Esophagus (tissue), 2 donors: ENCODE measurements at regions not wholly inside any gene's neighbourhood (a gene's known extent, or its start where the extent isn't known, plus 50 kb on each side); places are given as distances from the start of the nearest gene placed in this dataset.
"Not testable (repeated sequence)": the region's sequence is repeated elsewhere in the genome, so short reads cannot be mapped to it uniquely, and the experiment has no call there.

Experiments used
- H3K27ac ChIP-seq, 2 donors: one replicate each; pipeline ENCODE4 v1.5.1; 2013; ENCODE audit warnings: low read depth in 2 of 2, mild to moderate bottlenecking in 2 of 2, inconsistent platforms in 1 of 2, low read length in 1 of 2, moderate library complexity in 1 of 2
- H3K27me3 ChIP-seq, 2 donors: one replicate each; pipeline ENCODE4 v1.6.1; 2013; ENCODE audit warnings: low read length in 2 of 2, control low read depth in 1 of 2, mild to moderate bottlenecking in 1 of 2; ENCODE audit not compliant: insufficient read depth in 2 of 2, control insufficient read depth in 1 of 2
- H3K36me3 ChIP-seq, 2 donors: one replicate each; pipeline ENCODE4 v1.6.1; 2013; ENCODE audit warnings: low read length in 1 of 2; ENCODE audit not compliant: control insufficient read depth in 2 of 2, insufficient read depth in 2 of 2
- H3K4me1 ChIP-seq, 2 donors: one replicate each; pipeline ENCODE4 v1.6.1; 2013; ENCODE audit warnings: low read length in 1 of 2; ENCODE audit not compliant: control insufficient read depth in 2 of 2, insufficient read depth in 2 of 2
- H3K4me3 ChIP-seq, 2 donors: one replicate each; pipeline ENCODE4 v1.5.1; 2013; ENCODE audit warnings: low read length in 2 of 2, mild to moderate bottlenecking in 2 of 2, low read depth in 1 of 2, moderate library complexity in 1 of 2
- H3K9me3 ChIP-seq, 2 donors: one replicate each; pipeline ENCODE4 v1.6.1; 2013; ENCODE audit warnings: mild to moderate bottlenecking in 2 of 2, low read depth in 1 of 2, low read length in 1 of 2, moderate library complexity in 1 of 2; ENCODE audit not compliant: control insufficient read depth in 2 of 2, insufficient read depth in 1 of 2
- WGBS, 2 donors: extraction: QIAGEN DNeasy Blood & Tissue Kit; methylation state at CpG; one replicate each; pipeline ENCODE4 v1.1.7; 2013; 5-methylcytosine and 5-hydroxymethylcytosine counted together
- donor health status: healthy with polysubstance abuse.
- donor health status: Bipolar disorder and iron deficiency.

DNA sequence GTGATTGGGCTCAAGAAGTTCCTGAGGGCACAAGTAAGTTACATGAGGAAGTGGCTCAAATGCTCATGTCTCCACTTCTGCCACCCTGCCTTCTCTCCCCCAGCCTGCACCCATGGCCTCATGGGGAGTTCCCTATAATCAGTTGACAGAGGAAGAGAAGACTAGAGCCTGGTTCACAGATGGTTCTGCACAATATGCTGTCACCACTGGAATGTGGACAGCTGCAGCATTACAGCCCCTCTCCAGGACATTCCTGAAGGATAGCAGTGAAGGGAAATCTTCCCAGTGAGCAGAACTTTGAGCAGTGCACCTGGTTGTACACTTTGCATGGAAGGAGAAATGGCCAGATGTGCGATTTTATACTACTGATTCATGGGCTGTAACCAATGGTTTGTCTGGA lies 352.3 kb downstream of the C12orf75 start:
- not testable (repeated sequence) for H3K4me1 ChIP-seq, H3K27me3 ChIP-seq, H3K4me3 ChIP-seq, H3K36me3 ChIP-seq, H3K27ac ChIP-seq, H3K9me3 ChIP-seq
- WGBS, 2 donors = 82% methylated on average over 1 of the region's 1 CpG

DNA sequence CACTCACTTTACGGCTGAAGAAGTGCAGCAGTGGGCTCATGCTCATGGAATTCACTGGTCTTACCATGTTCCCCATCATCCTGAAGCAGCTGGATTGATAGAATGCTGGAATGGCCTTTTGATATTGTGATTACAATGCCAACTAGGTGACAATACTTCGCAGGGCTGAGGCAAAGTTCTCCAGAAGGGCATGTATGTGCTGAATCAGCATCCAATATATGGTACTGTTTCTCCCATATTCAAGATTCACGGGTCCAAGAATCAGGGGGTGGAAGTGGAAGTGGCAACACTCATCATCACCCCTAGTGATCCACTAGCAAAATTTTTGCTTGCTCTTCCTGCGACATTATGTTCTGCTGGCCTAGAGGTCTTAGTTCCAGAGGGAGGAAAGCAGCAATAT lies 353.3 kb downstream of the C12orf75 start:
- not testable (repeated sequence) for H3K9me3 ChIP-seq, H3K27me3 ChIP-seq
- 89 to 92% methylated on average over 4 of the region's 4 CpGs for WGBS, 2 donors

GRCh38 chr12:105698075-105698474 lies 367.6 kb downstream of the C12orf75 start:
- Histone ChIP-seq H3K27me3 (no peaks in the 10 kb centered on the region), H3K4me1 (peaks cover 0 to 7% of the 10 kb centered on the region in 2 donors), H3K36me3 (no peaks in the 10 kb centered on the region), H3K9me3 (no peaks in the 10 kb centered on the region), H3K4me3 (no peak overlapping the region), H3K27ac (no peak overlapping the region)
- WGBS, 2 donors = 72 to 77% methylated on average over 3 of the region's 3 CpGs

More for the DNA sequence above, 353.3 kb downstream of the C12orf75 start:
- H3K27ac ChIP-seq, H3K4me1 ChIP-seq, H3K4me3 ChIP-seq, H3K36me3 ChIP-seq: not testable (repeated sequence)

DNA sequence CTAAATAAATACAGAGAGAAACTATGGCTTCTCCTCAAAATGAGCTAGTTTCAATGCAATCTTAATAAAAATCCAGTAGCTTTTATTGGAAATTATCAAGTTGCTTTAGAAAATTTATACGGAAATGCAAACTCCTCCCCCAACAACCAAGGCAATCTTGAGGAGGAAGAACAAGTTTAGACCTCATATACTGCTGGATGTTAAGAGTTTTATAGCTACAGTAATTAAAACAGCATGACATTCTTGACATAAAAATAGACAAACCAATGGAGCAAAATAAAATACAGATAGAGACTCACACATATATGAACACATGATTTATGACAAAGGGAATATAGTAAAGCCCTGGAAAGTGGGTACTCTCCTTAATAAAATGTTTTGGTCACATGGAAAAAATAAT lies 368.7 kb downstream of the C12orf75 start:
- Histone ChIP-seq H3K27me3 (no peaks in the 10 kb centered on the region), H3K4me3 (no peak overlapping the region), H3K4me1 (peaks cover 0 to 7% of the 10 kb centered on the region in 2 donors), H3K27ac (no peak overlapping the region), H3K9me3 (no peaks in the 10 kb centered on the region), H3K36me3 (no peaks in the 10 kb centered on the region)
- 92 to 94% methylated on average over 1 of the region's 1 CpG for WGBS, 2 donors

GRCh38 chr12:105704787-105705186 lies 374.3 kb downstream of the C12orf75 start:
- 55 to 73% methylated on average over 6 of the region's 6 CpGs for WGBS, 2 donors
- Histone ChIP-seq H3K9me3 (peaks cover 0 to 2% of the 10 kb centered on the region in 2 donors), H3K27ac (no peak overlapping the region), H3K27me3 (no peaks in the 10 kb centered on the region), H3K36me3 (no peaks in the 10 kb centered on the region), H3K4me1 (no peaks in the 10 kb centered on the region), H3K4me3 (no peak overlapping the region)

GRCh38 chr12:105705235-105705634 lies 374.7 kb downstream of the C12orf75 start:
- H3K4me3 ChIP-seq = no peak overlapping the region
- H3K4me1 ChIP-seq = no peaks in the 10 kb centered on the region

DNA sequence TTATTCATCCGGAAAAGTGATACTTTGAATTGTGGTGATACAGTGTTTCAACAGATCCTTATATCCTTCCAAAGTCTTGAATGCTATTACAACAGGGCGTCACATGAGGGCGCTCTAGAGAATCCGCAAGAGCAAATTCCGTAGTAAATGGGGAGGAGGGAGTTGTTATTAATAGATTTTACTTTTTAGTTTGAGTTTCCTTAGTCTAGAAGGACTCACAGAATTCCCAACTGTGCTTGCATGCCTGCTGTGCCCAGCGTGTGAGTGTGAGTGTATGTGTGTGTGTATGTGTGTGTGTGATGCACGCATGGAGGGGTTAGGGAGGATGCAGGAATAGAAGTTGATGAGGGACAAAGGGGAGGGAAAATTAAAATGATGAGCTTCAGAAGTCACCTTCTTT lies 375.3 kb downstream of the C12orf75 start:
- Histone ChIP-seq H3K9me3 (peaks cover 0 to 2% of the 10 kb centered on the region in 2 donors), H3K27me3 (no peaks in the 10 kb centered on the region), H3K4me1 (no peaks in the 10 kb centered on the region), H3K4me3 (no peak overlapping the region), H3K36me3 (no peaks in the 10 kb centered on the region), H3K27ac (no peak overlapping the region)
- WGBS, 2 donors = 27 to 33% methylated on average over 7 of the region's 7 CpGs

More at GRCh38 chr12:105705235-105705634, 374.7 kb downstream of the C12orf75 start:
- Histone ChIP-seq H3K9me3 (peaks cover 0 to 2% of the 10 kb centered on the region in 2 donors), H3K27ac (no peak overlapping the region), H3K27me3 (no peaks in the 10 kb centered on the region), H3K36me3 (no peaks in the 10 kb centered on the region)
- WGBS, 2 donors = 80 to 82% methylated on average over 8 of the region's 8 CpGs

DNA sequence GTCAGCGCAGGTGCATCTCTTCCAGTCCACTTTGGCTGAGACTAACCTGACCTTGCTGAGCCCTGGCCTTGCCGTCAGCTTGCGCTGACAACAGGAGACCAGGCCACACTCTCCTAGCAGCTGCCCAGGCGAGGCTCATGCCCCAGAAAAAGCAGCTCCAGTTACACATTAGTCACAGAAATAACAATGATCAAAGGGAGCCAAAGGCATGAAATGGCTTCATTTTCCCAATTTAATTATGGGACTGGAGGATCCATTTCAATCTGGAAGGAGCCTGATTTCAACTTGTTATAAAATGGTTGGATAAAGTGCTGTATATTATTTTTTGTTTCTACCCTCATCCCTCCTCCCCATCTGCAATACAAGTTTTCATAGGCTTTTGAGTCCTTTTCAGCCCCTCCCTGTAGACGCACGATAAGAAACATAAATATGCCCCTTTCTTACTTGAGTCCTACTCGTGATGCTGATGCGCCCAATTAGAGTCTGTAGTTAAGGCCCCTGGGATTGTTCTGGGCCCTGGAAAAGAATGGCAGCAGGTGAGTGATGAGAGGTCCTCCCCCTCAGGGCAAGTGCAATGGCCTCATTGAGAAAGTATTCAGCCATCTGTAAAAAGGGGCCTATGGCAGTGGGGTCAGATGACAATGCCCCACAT lies 376.0 kb downstream of the C12orf75 start:
- H3K27me3 ChIP-seq = no peaks in the 10 kb centered on the region
- no peak overlapping the region for H3K27ac ChIP-seq
- H3K36me3 ChIP-seq = no peaks in the 10 kb centered on the region
- 86 to 94% methylated on average over 8 of the region's 8 CpGs for WGBS, 2 donors
- no peaks in the 10 kb centered on the region for H3K4me1 ChIP-seq
- H3K4me3 ChIP-seq = no peak overlapping the region
- peaks cover 0 to 2% of the 10 kb centered on the region in 2 donors for H3K9me3 ChIP-seq

DNA sequence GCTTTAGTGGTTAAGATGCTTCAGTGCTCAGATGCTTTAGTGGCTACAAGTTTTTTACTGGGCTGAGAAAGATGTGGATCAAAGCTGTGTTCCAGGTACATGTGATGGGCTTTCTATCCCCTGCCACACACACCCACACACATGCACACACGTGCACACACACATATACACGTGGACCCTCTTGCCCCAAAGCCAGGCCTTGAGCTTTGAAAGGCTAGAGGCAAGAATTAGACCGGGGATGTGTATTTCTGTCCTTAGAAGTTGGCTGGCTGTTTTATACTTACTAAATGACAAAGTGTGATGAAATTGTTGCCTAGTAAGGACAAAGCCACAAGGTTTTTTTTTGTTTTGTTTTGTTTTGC lies 376.5 kb downstream of the C12orf75 start:
- Histone ChIP-seq H3K27me3 (no peaks in the 10 kb centered on the region), H3K4me3 (no peak overlapping the region), H3K4me1 (no peaks in the 10 kb centered on the region), H3K36me3 (no peaks in the 10 kb centered on the region), H3K27ac (no peak overlapping the region), H3K9me3 (peaks cover 0 to 2% of the 10 kb centered on the region in 2 donors)
- 80 to 81% methylated on average over 3 of the region's 3 CpGs for WGBS, 2 donors

- Histone ChIP-seq H3K9me3 (peaks cover 0 to 2% of the 10 kb centered on the region in 2 donors), H3K27ac (no peak overlapping the region), H3K4me1 (no peaks in the 10 kb centered on the region), H3K4me3 (no peak overlapping the region), H3K36me3 (no peaks in the 10 kb centered on the region), H3K27me3 (no peaks in the 10 kb centered on the region)
- WGBS, 2 donors = 87 to 88% methylated on average over 4 of the region's 4 CpGs
These were observed 383.3 kb downstream of the C12orf75 start for GRCh38 chr12:105713606-105714305.
